HEK293T (cell line): ENCODE measurements at regions not wholly inside any gene's neighbourhood (a gene's known extent, or its start where the extent isn't known, plus 50 kb on each side); places are given as distances from the start of the nearest gene placed in this dataset.

ENCODE experiments used
- CTCF ChIA-PET: fragments of 350-600 bp; formaldehyde crosslinking; extraction: SDS; loops from one replicate; lab custom pipeline; 2021; ENCODE audit warnings: antibody characterized with exemption, inconsistent platforms; lab: Yijun Ruan, JAX
- POLR2A ChIA-PET: fragments of 350-600 bp; formaldehyde crosslinking; extraction: SDS; loops from one replicate; lab custom pipeline; 2020; ENCODE audit warnings: antibody characterized with exemption, inconsistent platforms; lab: Yijun Ruan, JAX
- DNase-seq: peaks from one replicate; pipeline ENCODE4 v3.0.0; 2012; ENCODE audit warnings: mixed read lengths; ENCODE audit errors: extremely low spot score
- ARNT ChIP-seq: fragments of 450-650 bp; IDR thresholded peaks from 2 replicates; pipeline ENCODE4 v1.6.1; 2017; ENCODE audit warnings: mild to moderate bottlenecking
- BHLHE40 ChIP-seq: fragments of 450-650 bp; IDR thresholded peaks from 2 replicates; pipeline ENCODE4 v1.6.1; 2016; ENCODE audit warnings: mild to moderate bottlenecking, moderate library complexity, borderline replicate concordance
- CTBP1 ChIP-seq: fragments of 450-650 bp; IDR thresholded peaks from 2 replicates; pipeline ENCODE4 v1.6.1; 2016; ENCODE audit warnings: borderline replicate concordance
- ELF4 ChIP-seq: fragments of 450-650 bp; IDR thresholded peaks from 2 replicates; pipeline ENCODE4 v1.6.1; 2017; ENCODE audit warnings: antibody characterized with exemption
- FOXA1 ChIP-seq: fragments of 450-650 bp; IDR thresholded peaks from 2 replicates; pipeline ENCODE4 v1.6.1; 2016; ENCODE audit warnings: mild to moderate bottlenecking
- FOXK2 ChIP-seq: fragments of 450-650 bp; IDR thresholded peaks from 2 replicates; pipeline ENCODE4 v1.6.1; 2016; ENCODE audit warnings: mild to moderate bottlenecking
- FOXM1 ChIP-seq: fragments of 450-650 bp; IDR thresholded peaks from 2 replicates; pipeline ENCODE4 v1.6.1; 2017; ENCODE audit warnings: mild to moderate bottlenecking, borderline replicate concordance
- HDGF ChIP-seq: fragments of 450-650 bp; IDR thresholded peaks from 2 replicates; pipeline ENCODE4 v1.6.1; 2017; ENCODE audit warnings: antibody characterized with exemption, borderline replicate concordance
- L3MBTL2 ChIP-seq: fragments of 450-650 bp; conservative IDR thresholded peaks from 2 replicates; pipeline ENCODE4 v1.6.1; 2016; ENCODE audit warnings: mild to moderate bottlenecking
- LEF1 ChIP-seq: fragments of 450-650 bp; IDR thresholded peaks from 2 replicates; pipeline ENCODE4 v1.6.1; 2017; ENCODE audit warnings: mild to moderate bottlenecking, borderline replicate concordance
- NFRKB ChIP-seq: fragments of 450-650 bp; IDR thresholded peaks from 2 replicates; pipeline ENCODE4 v1.6.1; 2016; ENCODE audit warnings: mild to moderate bottlenecking, moderate library complexity
- SP1 ChIP-seq: fragments of 450-650 bp; IDR thresholded peaks from 2 replicates; pipeline ENCODE4 v1.6.1; 2017
- SUZ12 ChIP-seq: fragments of 450-650 bp; IDR thresholded peaks from 2 replicates; pipeline ENCODE4 v1.6.1; 2016; ENCODE audit warnings: mild to moderate bottlenecking
- TARDBP ChIP-seq: fragments of 450-650 bp; IDR thresholded peaks from 2 replicates; pipeline ENCODE4 v1.6.1; 2016
- ZNF384 ChIP-seq: fragments of 450-650 bp; IDR thresholded peaks from 2 replicates; pipeline ENCODE4 v1.6.1; 2016
- TF ChIP-seq, protein P1 (sequence below): fragments of 450-650 bp; IDR thresholded peaks from 2 replicates; pipeline ENCODE4 v1.6.1; 2016

DNA sequence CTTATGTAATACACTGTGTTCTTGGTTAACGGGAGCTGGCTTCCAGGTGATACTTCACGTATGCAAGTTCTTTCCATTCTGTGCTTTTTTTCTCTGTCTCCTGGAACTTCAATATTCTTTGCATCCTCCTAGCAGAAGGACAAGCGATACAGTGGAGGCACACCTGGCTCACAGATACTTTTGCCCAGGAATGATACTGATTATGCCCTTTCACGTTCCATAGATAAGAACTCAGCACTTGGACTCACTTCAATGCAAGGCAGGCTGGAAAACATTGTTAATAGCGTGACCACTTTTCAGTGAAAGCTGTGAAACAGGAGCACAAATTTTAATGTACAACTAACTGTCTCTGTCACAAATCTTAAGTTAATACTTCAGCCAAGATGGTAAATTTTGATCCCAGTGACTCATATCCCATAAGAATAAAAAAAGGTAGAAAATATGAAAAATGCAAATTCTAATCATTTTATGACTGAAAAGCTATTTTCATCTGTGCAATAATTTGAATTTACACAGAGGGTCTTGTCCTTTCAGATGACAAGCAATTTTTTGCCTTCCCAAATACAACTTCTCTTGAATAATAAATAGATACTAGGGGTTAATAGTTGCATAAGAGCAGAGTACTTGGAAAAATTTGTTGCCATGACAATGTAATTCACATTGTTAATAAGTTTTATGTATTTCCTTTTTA, 919.0 kb downstream of the GALC start:
- ChIA-PET POLR2A (no interaction called here), CTCF (interaction anchor here (0.7 kb wide), 1 partner anchor 832 kb away, joined by 3 read pairs; no protein-coding TSS in a partner anchor)
- TF ChIP-seq CTBP1 = no peak
- no peak for TF ChIP-seq FOXA1
- TF ChIP-seq NFRKB = no peak
- TF ChIP-seq SP1 = no peak
- TF ChIP-seq SUZ12 = no peak
- TF ChIP-seq ZNF384 = no peak
- TF ChIP-seq HDGF = no peak
- TF ChIP-seq FOXK2 = no peak
- TF ChIP-seq ARNT = no peak
- TF ChIP-seq ELF4 = no peak
- TF ChIP-seq LEF1 = no peak
- TF ChIP-seq L3MBTL2 = no peak
- TF ChIP-seq BHLHE40 = no peak
- no peak for TF ChIP-seq TARDBP
- TF ChIP-seq FOXM1 = no peak
- TF ChIP-seq, protein P1, sequence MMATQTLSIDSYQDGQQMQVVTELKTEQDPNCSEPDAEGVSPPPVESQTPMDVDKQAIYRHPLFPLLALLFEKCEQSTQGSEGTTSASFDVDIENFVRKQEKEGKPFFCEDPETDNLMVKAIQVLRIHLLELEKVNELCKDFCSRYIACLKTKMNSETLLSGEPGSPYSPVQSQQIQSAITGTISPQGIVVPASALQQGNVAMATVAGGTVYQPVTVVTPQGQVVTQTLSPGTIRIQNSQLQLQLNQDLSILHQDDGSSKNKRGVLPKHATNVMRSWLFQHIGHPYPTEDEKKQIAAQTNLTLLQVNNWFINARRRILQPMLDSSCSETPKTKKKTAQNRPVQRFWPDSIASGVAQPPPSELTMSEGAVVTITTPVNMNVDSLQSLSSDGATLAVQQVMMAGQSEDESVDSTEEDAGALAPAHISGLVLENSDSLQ = no peak
- DNase-seq = no peak

DNA sequence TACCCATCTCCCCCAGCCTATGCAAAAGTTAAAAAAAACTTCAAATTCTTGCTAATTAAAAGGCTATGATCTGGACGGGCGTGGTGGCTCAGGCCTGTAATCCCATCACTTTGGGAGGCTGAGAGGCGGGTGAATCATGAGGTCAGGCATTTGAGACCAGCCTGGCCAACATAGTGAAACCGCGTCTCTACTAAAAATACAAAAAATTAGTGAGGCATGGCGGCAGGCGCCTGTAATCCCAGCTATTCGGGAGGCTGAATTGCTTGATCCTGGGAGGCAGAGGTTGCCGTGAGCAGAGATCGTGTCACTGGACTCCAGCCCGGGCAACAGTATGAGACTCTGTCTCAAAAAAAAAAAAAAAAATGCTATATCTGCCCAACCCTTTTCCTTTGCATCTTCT, 925.4 kb downstream of the GALC start:
- no peak for DNase-seq
- POLR2A ChIA-PET = no interaction called here
- TF ChIP-seq, protein P1 = no peak
- TF ChIP-seq ELF4 = no peak
- no peak for TF ChIP-seq SUZ12
- no peak for TF ChIP-seq FOXM1
- no peak for TF ChIP-seq ARNT
- TF ChIP-seq NFRKB = no peak
- no peak for TF ChIP-seq FOXA1
- no peak for TF ChIP-seq HDGF
- TF ChIP-seq CTBP1 = no peak
- no peak for TF ChIP-seq LEF1
- no peak for TF ChIP-seq L3MBTL2
- no peak for TF ChIP-seq TARDBP
- no peak for TF ChIP-seq FOXK2
- CTCF ChIA-PET = no interaction called here

DNA sequence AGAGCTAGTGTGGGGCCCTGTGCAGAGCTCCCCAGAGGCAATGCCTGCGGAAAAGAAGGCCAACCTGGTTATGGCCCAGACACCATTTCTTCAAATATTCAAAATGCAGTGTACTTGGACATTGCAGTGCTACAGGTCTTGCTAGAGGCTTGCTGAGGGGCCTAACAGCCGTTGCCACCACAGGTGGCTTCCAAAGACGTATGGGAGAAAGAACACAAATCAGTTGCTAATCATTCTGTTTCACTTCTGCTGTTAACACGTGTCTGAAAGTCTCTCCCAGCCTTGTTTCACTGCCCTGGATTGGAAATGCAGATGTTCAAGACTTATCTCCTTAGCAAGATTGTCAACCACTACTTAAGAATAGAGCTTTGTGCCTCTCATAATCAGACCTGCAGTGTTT, 925.9 kb downstream of the GALC start:
- DNase-seq = no peak
- CTCF ChIA-PET = no interaction called here
- POLR2A ChIA-PET = no interaction called here
- TF ChIP-seq FOXM1 (no peak), NFRKB (no peak), CTBP1 (no peak), TARDBP (no peak), LEF1 (no peak), ZNF384 (no peak), SUZ12 (no peak), SP1 (no peak), ARNT (no peak), FOXK2 (no peak), HDGF (no peak), BHLHE40 (no peak), L3MBTL2 (no peak), FOXA1 (no peak), ELF4 (no peak)
- TF ChIP-seq, protein P1 = no peak

DNA sequence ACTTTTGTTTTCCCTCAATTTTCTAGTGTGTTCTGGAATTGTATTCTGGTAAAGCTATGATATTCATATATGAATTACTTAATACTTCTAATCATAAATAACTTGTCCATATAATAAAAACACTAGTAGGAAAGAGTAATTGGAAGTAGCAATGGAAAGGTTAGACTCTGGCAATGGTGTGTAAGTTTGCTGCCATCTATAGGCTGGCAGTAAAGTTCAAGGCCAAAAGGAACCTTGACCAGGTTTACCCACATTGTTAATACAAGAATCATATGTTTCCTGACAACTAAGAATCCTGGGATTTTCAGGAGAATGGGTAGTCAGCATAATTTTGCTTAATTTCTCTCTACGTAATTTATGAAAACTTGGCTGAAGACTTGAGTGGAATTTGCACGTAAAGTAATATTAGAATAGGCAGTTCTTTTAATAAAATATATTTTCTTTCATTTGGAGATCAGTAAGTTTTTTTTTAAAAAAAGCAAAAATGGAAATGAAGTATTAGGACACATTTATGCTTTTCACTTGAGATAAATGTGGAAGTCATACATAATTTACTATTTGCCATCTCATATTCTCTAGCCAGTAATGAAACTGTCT, 926.7 kb downstream of the GALC start:
- CTCF ChIA-PET = no interaction called here
- POLR2A ChIA-PET = no interaction called here
- DNase-seq = no peak
- no peak for TF ChIP-seq HDGF
- TF ChIP-seq FOXM1 = no peak
- TF ChIP-seq SUZ12 = no peak
- TF ChIP-seq FOXK2 = no peak
- TF ChIP-seq L3MBTL2 = no peak
- no peak for TF ChIP-seq ARNT
- no peak for TF ChIP-seq SP1
- no peak for TF ChIP-seq NFRKB
- no peak for TF ChIP-seq TARDBP
- TF ChIP-seq CTBP1 = no peak
- TF ChIP-seq ELF4 = no peak
- TF ChIP-seq FOXA1 = no peak
- TF ChIP-seq BHLHE40 = no peak
- TF ChIP-seq, protein P1 = no peak
- TF ChIP-seq LEF1 = no peak

DNA sequence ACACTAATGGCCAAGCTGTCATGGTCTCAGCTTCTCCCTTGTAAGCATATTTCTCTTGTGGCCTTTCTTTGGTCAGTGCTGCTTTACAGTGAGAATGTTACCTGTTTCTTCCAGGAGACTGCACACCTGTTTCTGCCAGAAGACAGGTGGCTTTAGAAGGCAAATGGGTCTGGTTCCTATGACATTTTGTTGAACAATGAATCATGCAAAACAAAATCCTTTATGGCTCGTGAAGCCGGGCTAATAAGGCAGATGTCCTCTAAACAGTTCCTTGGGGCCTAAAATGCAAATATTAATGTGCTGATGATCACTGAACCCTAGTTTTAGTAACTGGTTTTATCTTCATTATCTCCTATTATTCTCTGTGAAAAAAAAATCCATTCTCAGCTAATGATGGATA, 927.6 kb downstream of the GALC start:
- ChIA-PET POLR2A (no interaction called here), CTCF (no interaction called here)
- DNase-seq = no peak
- TF ChIP-seq FOXA1 (no peak), HDGF (no peak), SUZ12 (no peak), SP1 (no peak), TARDBP (no peak), L3MBTL2 (no peak), ZNF384 (no peak), ARNT (no peak), ELF4 (no peak)
- TF ChIP-seq, protein P1 = no peak
